Fibroblast of the aortic adventitia (primary cell): ENCODE measurements at regions not wholly inside any gene's neighbourhood (a gene's known extent, or its start where the extent isn't known, plus 50 kb on each side); places are given as distances from the start of the nearest gene placed in this dataset.

ENCODE experiments used
- DNase-seq: peaks from one replicate; pipeline ENCODE4 v3.0.0-alpha.2; 2010; ENCODE audit warnings: low read depth
- H3K4me3 ChIP-seq: 2 replicates; pipeline ENCODE4 v1.5.1; 2011; ENCODE audit warnings: low read depth, mild to moderate bottlenecking, control low read depth, low read length, moderate library complexity
- TF ChIP-seq, protein P1 (sequence below): IDR thresholded peaks from 2 replicates; pipeline ENCODE4 v1.5.1; 2011; ENCODE audit warnings: mild to moderate bottlenecking, low read length, control low read depth, inconsistent platforms; ENCODE audit not compliant: insufficient read depth

- DNase-seq, result no peak
- H3K4me3 ChIP-seq, result no peak overlapping the region
These were observed 331.1 kb upstream of the B3GAT1 start for GRCh38 chr11:134742956-134743819.

DNA sequence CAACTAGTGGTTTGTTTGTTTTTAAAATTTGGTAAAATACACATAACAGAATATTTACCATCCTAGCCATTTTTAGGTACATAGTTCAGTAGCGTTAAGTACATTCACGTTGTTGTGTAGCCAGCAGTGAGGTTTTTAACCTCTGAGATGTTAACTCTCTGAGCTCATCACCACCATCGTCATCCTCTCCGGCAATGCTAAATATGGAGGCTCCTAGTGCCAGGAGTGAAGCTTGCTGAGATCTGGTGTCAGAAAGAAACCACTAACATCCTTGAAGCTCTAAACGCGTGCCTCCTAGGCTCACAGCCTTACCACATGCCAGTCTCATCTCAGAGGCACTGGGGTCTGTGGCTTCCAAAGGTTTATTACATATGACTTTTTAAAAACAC lies 330.2 kb upstream of the B3GAT1 start:
- TF ChIP-seq, protein P1, sequence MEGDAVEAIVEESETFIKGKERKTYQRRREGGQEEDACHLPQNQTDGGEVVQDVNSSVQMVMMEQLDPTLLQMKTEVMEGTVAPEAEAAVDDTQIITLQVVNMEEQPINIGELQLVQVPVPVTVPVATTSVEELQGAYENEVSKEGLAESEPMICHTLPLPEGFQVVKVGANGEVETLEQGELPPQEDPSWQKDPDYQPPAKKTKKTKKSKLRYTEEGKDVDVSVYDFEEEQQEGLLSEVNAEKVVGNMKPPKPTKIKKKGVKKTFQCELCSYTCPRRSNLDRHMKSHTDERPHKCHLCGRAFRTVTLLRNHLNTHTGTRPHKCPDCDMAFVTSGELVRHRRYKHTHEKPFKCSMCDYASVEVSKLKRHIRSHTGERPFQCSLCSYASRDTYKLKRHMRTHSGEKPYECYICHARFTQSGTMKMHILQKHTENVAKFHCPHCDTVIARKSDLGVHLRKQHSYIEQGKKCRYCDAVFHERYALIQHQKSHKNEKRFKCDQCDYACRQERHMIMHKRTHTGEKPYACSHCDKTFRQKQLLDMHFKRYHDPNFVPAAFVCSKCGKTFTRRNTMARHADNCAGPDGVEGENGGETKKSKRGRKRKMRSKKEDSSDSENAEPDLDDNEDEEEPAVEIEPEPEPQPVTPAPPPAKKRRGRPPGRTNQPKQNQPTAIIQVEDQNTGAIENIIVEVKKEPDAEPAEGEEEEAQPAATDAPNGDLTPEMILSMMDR, result no peak
- peak; percentile 6 for DNase-seq
- H3K4me3 ChIP-seq, result no peak overlapping the region

More at GRCh38 chr11:134742956-134743819, 331.1 kb upstream of the B3GAT1 start:
- TF ChIP-seq, protein P1, result no peak

DNA sequence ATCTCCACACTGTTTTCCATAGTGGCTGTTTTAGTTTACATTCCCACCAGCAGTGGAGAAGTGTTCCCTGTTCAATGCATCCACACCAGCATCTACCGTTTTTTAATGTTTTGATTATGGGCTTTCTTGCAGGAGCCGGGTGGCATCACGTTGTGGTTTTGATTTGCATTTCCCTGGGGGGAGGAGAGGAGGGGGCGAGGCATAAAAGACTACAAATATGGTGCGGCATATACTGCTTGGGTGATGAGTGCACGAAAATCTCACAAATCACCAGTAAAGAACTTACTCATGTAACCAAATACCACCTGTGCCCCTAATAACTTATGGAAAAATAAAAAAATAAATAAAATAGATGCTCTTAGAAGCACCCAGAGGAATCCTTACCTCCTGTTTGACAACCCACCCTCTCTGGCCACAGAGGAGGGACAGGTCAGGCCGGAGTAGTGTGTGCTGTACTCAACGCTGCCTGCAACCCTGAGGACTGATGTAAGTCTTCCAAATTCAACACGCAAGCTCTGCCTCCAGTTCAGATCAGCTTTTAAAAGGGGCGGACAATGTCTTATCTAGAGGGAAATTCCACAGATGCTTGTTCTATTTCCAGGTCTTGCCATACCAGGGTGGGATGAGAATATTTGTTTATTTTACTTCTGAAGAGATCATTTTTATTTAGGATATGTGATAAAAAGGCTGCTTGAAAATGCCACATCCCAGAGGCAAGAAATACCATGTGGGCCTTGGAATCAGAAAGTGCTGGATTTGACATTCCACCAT lies 329.6 kb upstream of the B3GAT1 start:
- peak; percentile 29 for DNase-seq
- TF ChIP-seq, protein P1, result no peak
- H3K4me3 ChIP-seq, result no peak overlapping the region

- no peak for DNase-seq
- no peak overlapping the region for H3K4me3 ChIP-seq
- TF ChIP-seq, protein P1, result no peak
These were observed 328.7 kb upstream of the B3GAT1 start for GRCh38 chr11:134740590-134741261.

DNA sequence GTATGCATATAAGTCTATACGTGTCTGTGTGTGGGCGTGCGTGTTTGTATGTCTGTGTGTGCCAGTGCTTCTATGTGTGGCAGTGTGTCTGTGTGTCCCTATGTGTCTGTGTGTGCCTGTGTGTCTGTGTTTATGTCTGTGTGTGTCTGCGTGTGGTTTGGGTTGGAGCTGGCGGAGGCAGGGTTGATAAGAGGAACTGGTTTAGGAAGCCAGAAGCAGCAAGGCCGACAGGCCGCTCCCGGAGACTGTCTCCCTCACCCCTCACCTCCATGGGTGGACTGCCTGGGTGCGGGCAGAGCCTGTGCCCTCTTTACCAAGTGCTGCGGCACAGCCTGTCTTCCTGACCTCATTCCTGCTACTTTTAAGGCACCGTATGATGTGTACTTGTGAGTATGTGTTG lies 327.1 kb upstream of the B3GAT1 start:
- DNase-seq, result no peak
- TF ChIP-seq, protein P1, result no peak
- no peak overlapping the region for H3K4me3 ChIP-seq

DNA sequence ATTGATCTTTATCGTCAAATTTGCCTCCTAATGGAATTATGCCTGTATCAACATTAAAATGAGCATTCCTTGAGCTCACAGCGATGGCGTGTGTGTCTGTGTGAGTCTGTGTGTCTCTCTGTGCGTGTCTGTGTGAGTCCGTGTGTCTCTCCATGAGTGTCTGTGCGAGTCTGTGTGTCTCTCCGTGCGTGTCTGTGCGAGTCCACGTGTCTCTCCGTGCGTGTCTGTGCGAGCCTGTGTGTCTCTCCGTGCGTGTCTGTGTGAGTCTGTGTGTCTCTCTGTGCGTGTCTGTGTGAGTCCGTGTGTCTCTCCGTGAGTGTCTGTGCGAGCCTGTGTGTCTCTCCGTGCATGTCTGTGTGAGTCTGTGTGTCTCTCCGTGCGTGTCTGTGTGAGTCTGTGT lies 326.5 kb upstream of the B3GAT1 start:
- H3K4me3 ChIP-seq, result no peak overlapping the region
- DNase-seq, result no peak
- TF ChIP-seq, protein P1, result no peak
